Activated CD8-positive, alpha-beta T cell treated with anti-CD3 and anti-CD28 coated beads for 36 hours (primary cell): ENCODE measurements at regions not wholly inside any gene's neighbourhood (a gene's known extent, or its start where the extent isn't known, plus 50 kb on each side); places are given as distances from the start of the nearest gene placed in this dataset.

Source experiments
- ATAC-seq: fragments of 200-7000 bp; cut with Tn5 transposase; one replicate; pipeline ENCODE4 v1.10.0; 2021; ENCODE audit warnings: mild to moderate bottlenecking, moderate library complexity
- CTCF ChIA-PET: fragments of 350-600 bp; sonication (Branson Sonifier 250); formaldehyde crosslinking; loops from one replicate; lab custom pipeline; 2021; ENCODE audit warnings: antibody characterized with exemption; lab: Charles Lee
- POLR2A ChIA-PET: fragments of 350-600 bp; sonication (Branson Sonifier 250); formaldehyde crosslinking; loops from one replicate; lab custom pipeline; 2021; ENCODE audit warnings: antibody characterized with exemption; lab: Charles Lee
- DNase-seq: peaks from one replicate; pipeline ENCODE4 v3.0.0-alpha.2; 2020
- H3K27ac Mint-ChIP-seq: one replicate; pipeline ENCODE4 v1.8.0; 2021; ENCODE audit warnings: mild to moderate bottlenecking, mixed read lengths
- H3K27me3 Mint-ChIP-seq: one replicate; pipeline ENCODE4 v1.8.0; 2021; ENCODE audit warnings: mixed read lengths
- H3K36me3 Mint-ChIP-seq: one replicate; pipeline ENCODE4 v1.8.0; 2021; ENCODE audit warnings: low read depth, mixed read lengths
- H3K4me1 Mint-ChIP-seq: one replicate; pipeline ENCODE4 v1.8.0; 2021; ENCODE audit warnings: low read depth, mixed read lengths
- H3K4me3 Mint-ChIP-seq: one replicate; pipeline ENCODE4 v1.8.0; 2021; ENCODE audit warnings: mild to moderate bottlenecking, moderate library complexity, mixed read lengths
- H3K9me3 Mint-ChIP-seq: one replicate; pipeline ENCODE4 v1.8.0; 2021; ENCODE audit warnings: mixed read lengths
- intact Hi-C: fragments of 100-400 bp; cut with micrococcal nuclease; formaldehyde crosslinking; loops from one replicate; pipeline ENCODE4 v1.10.0; 2022
- TF ChIP-seq, protein P1 (sequence below): fragments of 200-600 bp; IDR thresholded peaks from one replicate; pipeline ENCODE4 v1.8.0; 2022; ENCODE audit warnings: antibody characterized with exemption, mild to moderate bottlenecking

DNA sequence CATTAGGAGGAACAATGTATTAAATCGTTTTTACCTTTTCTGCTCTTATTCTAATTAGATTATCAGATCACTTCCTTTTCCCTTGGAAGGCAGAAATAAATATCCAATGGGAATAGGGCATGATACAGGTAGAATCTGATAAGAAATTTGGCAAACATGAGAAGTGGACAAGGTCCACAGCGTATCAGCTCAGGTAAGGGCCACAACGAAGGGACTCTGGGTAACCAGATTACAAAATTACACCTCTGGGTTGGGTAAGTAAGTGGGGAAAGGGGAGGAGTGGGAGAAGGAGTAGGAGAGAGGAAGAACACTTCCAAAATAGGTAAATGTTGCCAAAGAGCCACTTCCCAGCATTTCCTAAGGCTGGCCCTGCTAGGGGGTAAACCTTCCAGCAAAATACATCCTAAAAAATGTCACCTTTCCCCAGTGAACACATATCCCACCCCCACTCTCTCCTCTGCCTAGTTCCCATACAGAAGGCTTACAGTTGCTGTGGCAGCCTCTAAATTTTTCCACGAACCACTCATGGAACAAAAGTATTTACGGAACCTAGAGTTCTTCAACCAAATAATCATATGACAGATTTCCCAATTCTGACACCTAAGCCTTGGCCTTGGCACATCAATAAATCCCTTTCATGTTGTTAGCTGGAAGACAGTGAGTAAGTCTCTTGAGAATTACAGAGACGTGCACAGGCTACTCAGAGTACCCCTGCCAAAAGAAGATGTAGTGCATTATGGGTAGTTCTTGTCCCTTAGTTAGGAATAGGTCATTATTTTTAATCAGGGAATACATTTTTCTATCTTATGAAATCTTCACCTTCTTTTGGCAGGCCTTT lies 51.5 kb upstream of the DLX6 start:
- no peak for DNase-seq
- H3K36me3 Mint-ChIP-seq = no peaks in the 10 kb centered on the region
- peaks cover 22% of the 10 kb centered on the region for H3K27me3 Mint-ChIP-seq
- ATAC-seq = no peak
- intact Hi-C loops = no loop called here
- H3K9me3 Mint-ChIP-seq = no peaks in the 10 kb centered on the region
- no peak overlapping the region for H3K27ac Mint-ChIP-seq
- TF ChIP-seq, protein P1, sequence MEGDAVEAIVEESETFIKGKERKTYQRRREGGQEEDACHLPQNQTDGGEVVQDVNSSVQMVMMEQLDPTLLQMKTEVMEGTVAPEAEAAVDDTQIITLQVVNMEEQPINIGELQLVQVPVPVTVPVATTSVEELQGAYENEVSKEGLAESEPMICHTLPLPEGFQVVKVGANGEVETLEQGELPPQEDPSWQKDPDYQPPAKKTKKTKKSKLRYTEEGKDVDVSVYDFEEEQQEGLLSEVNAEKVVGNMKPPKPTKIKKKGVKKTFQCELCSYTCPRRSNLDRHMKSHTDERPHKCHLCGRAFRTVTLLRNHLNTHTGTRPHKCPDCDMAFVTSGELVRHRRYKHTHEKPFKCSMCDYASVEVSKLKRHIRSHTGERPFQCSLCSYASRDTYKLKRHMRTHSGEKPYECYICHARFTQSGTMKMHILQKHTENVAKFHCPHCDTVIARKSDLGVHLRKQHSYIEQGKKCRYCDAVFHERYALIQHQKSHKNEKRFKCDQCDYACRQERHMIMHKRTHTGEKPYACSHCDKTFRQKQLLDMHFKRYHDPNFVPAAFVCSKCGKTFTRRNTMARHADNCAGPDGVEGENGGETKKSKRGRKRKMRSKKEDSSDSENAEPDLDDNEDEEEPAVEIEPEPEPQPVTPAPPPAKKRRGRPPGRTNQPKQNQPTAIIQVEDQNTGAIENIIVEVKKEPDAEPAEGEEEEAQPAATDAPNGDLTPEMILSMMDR = no peak
- ChIA-PET CTCF (no interaction called here), POLR2A (no interaction called here)
- no peaks in the 10 kb centered on the region for H3K4me1 Mint-ChIP-seq
- no peak overlapping the region for H3K4me3 Mint-ChIP-seq
